Upper lobe of right lung (tissue), 1 donor: ENCODE measurements at regions not wholly inside any gene's neighbourhood (a gene's known extent, or its start where the extent isn't known, plus 50 kb on each side); places are given as distances from the start of the nearest gene placed in this dataset.
A peak's percentile ranks its signal among the peaks of the same experiment; 100 is the strongest.

Experiments
- ATAC-seq: fragments of 200-7000 bp; cut with Tn5 transposase; one replicate; pipeline ENCODE4 v1.9.1; 2020; ENCODE audit warnings: mild to moderate bottlenecking, moderate library complexity
- DNase-seq: peaks from one replicate; pipeline ENCODE4 v3.0.0-alpha.2; 2020
- H3K27ac ChIP-seq: fragments of 200-600 bp; one replicate; pipeline ENCODE4 v1.8.0; 2022
- H3K27me3 ChIP-seq: fragments of 200-600 bp; one replicate; pipeline ENCODE4 v1.8.0; 2022; ENCODE audit warnings: mild to moderate bottlenecking
- H3K36me3 ChIP-seq: fragments of 200-600 bp; one replicate; pipeline ENCODE4 v1.8.0; 2022
- H3K4me1 ChIP-seq: fragments of 200-600 bp; one replicate; pipeline ENCODE4 v1.8.0; 2022
- H3K4me3 ChIP-seq: fragments of 200-600 bp; one replicate; pipeline ENCODE4 v1.8.0; 2022; ENCODE audit warnings: mild to moderate bottlenecking
- H3K9me3 ChIP-seq: fragments of 200-600 bp; one replicate; pipeline ENCODE4 v1.8.0; 2022
- CTCF ChIP-seq: fragments of 200-600 bp; IDR thresholded peaks from one replicate; pipeline ENCODE4 v1.8.0; 2022; ENCODE audit warnings: antibody characterized with exemption
- intact Hi-C: fragments of 100-400 bp; cut with DNase I; formaldehyde crosslinking; loops from one replicate; pipeline ENCODE4 v1.11.0; 2022
- donor health status: DM: no; HTN: yes; CAD: no; lungs with severe emphysema.

- ATAC-seq (peak; percentile 39), DNase-seq (no peak)
- intact Hi-C loops: no loop called here
- Histone ChIP-seq H3K27me3 (no peaks in the 10 kb centered on the region), H3K4me3 (no peak overlapping the region), H3K36me3 (no peaks in the 10 kb centered on the region), H3K27ac (no peak overlapping the region), H3K4me1 (no peaks in the 10 kb centered on the region), H3K9me3 (no peaks in the 10 kb centered on the region)
- TF ChIP-seq CTCF: no peak
These were observed 478.2 kb downstream of the SPATA31D1 start for GRCh38 chr9:82466616-82467260.

- Histone ChIP-seq H3K9me3 (no peaks in the 10 kb centered on the region), H3K27me3 (no peaks in the 10 kb centered on the region), H3K4me3 (no peak overlapping the region), H3K4me1 (no peaks in the 10 kb centered on the region), H3K27ac (no peak overlapping the region), H3K36me3 (no peaks in the 10 kb centered on the region)
- no peak for ATAC-seq
- intact Hi-C loops: no loop called here
- DNase-seq: no peak
- no peak for TF ChIP-seq CTCF
These were observed 478.9 kb downstream of the SPATA31D1 start for GRCh38 chr9:82467436-82467835.

- no peak for ATAC-seq
- Histone ChIP-seq H3K36me3 (no peaks in the 10 kb centered on the region), H3K9me3 (no peaks in the 10 kb centered on the region), H3K27ac (no peak overlapping the region), H3K27me3 (no peaks in the 10 kb centered on the region), H3K4me1 (no peaks in the 10 kb centered on the region), H3K4me3 (no peak overlapping the region)
- intact Hi-C loops: no loop called here
- TF ChIP-seq CTCF: no peak
- DNase-seq: no peak
These were observed 485.7 kb downstream of the SPATA31D1 start for GRCh38 chr9:82474235-82474634.

- intact Hi-C loops: no loop called here
- ATAC-seq: no peak
- Histone ChIP-seq H3K9me3 (no peaks in the 10 kb centered on the region), H3K4me1 (no peaks in the 10 kb centered on the region), H3K27me3 (no peaks in the 10 kb centered on the region), H3K4me3 (no peak overlapping the region), H3K27ac (no peak overlapping the region), H3K36me3 (no peaks in the 10 kb centered on the region)
- no peak for DNase-seq
- no peak for TF ChIP-seq CTCF
These were observed 487.2 kb downstream of the SPATA31D1 start for GRCh38 chr9:82475584-82476301.

GRCh38 chr9:82480921-82481320, 492.3 kb downstream of the SPATA31D1 start:
- no peak for TF ChIP-seq CTCF
- no peaks in the 10 kb centered on the region for H3K4me1 ChIP-seq
- intact Hi-C loops: no loop called here
- no peaks in the 10 kb centered on the region for H3K36me3 ChIP-seq
- H3K27ac ChIP-seq: no peak overlapping the region
- no peaks in the 10 kb centered on the region for H3K9me3 ChIP-seq
- H3K4me3 ChIP-seq: no peak overlapping the region
- no peaks in the 10 kb centered on the region for H3K27me3 ChIP-seq
- DNase-seq (no peak), ATAC-seq (no peak)
